IMR-90 (cell line): ENCODE measurements at regions not wholly inside any gene's neighbourhood (a gene's known extent, or its start where the extent isn't known, plus 50 kb on each side); places are given as distances from the start of the nearest gene placed in this dataset.

Source experiments
- ATAC-seq: fragments of 200-7000 bp; cut with Tn5 transposase; 2 replicates; pipeline ENCODE4 v1.9.1; 2020; ENCODE audit warnings: low read depth, mild to moderate bottlenecking, moderate library complexity
- BruUV-seq: library from RNA; stranded (reverse); fragments of 400-500 nt; replicated peaks from 2 replicates; lab custom pipeline; 2021; lab: Mats Ljungman, UMichigan
- CTCF ChIA-PET: fragments of 300-600 bp; formaldehyde crosslinking; extraction: SDS; loops from one replicate; lab custom pipeline; 2021; ENCODE audit warnings: antibody characterized with exemption; lab: Yijun Ruan, JAX
- POLR2A ChIA-PET: fragments of 300-600 bp; sonication (Branson Sonifier 250); formaldehyde crosslinking; loops from one replicate; lab custom pipeline; 2022; ENCODE audit warnings: antibody characterized with exemption; ENCODE audit not compliant: unreplicated experiment; lab: Charles Lee
- DNase-seq: peaks from one replicate; pipeline ENCODE4 v3.0.0; 2013
- H2AFZ ChIP-seq: replicated peaks from 2 replicates; pipeline ENCODE3; 2013; ENCODE audit warnings: low read length, mild to moderate bottlenecking; ENCODE audit not compliant: poor library complexity
- H2AK5ac ChIP-seq: 2 replicates; pipeline ENCODE4 v1.6.1; 2013; ENCODE audit warnings: low read depth, low read length, inconsistent platforms
- H2AK9ac ChIP-seq: replicated peaks from 2 replicates; pipeline ENCODE3; 2013; ENCODE audit warnings: mild to moderate bottlenecking, low read depth, low read length, moderate library complexity; ENCODE audit not compliant: poor library complexity
- H2BK120ac ChIP-seq: 2 replicates; pipeline ENCODE4 v1.6.1; 2013; ENCODE audit warnings: low read depth, low read length, inconsistent platforms
- H2BK15ac ChIP-seq: 3 replicates; pipeline ENCODE4 v1.6.1; 2013; ENCODE audit warnings: low read depth, low read length, inconsistent platforms
- H2BK20ac ChIP-seq: 2 replicates; pipeline ENCODE4 v1.6.1; 2013; ENCODE audit warnings: low read depth, mild to moderate bottlenecking, inconsistent platforms, low read length, moderate library complexity
- H2BK5ac ChIP-seq: 2 replicates; pipeline ENCODE4 v1.6.1; 2013; ENCODE audit warnings: mild to moderate bottlenecking, low read depth, low read length, inconsistent platforms; ENCODE audit not compliant: poor library complexity, severe bottlenecking
- H3K14ac ChIP-seq: replicated peaks from 2 replicates; pipeline ENCODE4 v1.6.1; 2013; ENCODE audit warnings: low read depth, low read length, inconsistent platforms
- H3K18ac ChIP-seq: 2 replicates; pipeline ENCODE4 v1.6.1; 2013; ENCODE audit warnings: low read depth, low read length, control low read depth
- H3K23ac ChIP-seq: 2 replicates; pipeline ENCODE4 v1.6.1; 2013; ENCODE audit warnings: low read depth, low read length, inconsistent platforms
- H3K27ac ChIP-seq: 2 replicates; pipeline ENCODE4 v1.5.1; 2013; ENCODE audit warnings: mild to moderate bottlenecking, control low read depth, low read length; ENCODE audit not compliant: insufficient read depth
- H3K27me3 ChIP-seq: 2 replicates; pipeline ENCODE4 v1.6.1; 2013; ENCODE audit warnings: low read length; ENCODE audit not compliant: control insufficient read depth, insufficient read depth
- H3K36me3 ChIP-seq: 2 replicates; pipeline ENCODE4 v1.6.1; 2013; ENCODE audit warnings: low read length, mixed read lengths; ENCODE audit not compliant: control insufficient read depth, insufficient read depth
- H3K4ac ChIP-seq: 2 replicates; pipeline ENCODE4 v1.6.1; 2013; ENCODE audit warnings: low read depth, low read length, inconsistent platforms
- H3K4me1 ChIP-seq: 2 replicates; pipeline ENCODE4 v1.6.1; 2013; ENCODE audit warnings: low read length, mixed read lengths; ENCODE audit not compliant: control insufficient read depth, insufficient read depth
- H3K4me2 ChIP-seq: 2 replicates; pipeline ENCODE4 v1.6.1; 2013; ENCODE audit warnings: low read depth, mild to moderate bottlenecking, control low read depth, low read length, moderate library complexity
- H3K4me3 ChIP-seq: 2 replicates; pipeline ENCODE4 v1.5.1; 2013; ENCODE audit warnings: low read depth, mild to moderate bottlenecking, control low read depth, low read length, moderate library complexity; ENCODE audit not compliant: insufficient read depth
- H3K56ac ChIP-seq: 2 replicates; pipeline ENCODE4 v1.6.1; 2013; ENCODE audit warnings: low read length, inconsistent platforms; ENCODE audit not compliant: insufficient read depth; ENCODE audit errors: extremely low read depth
- H3K79me1 ChIP-seq, 2 experiments: 2 replicates each; pipeline ENCODE4 v1.6.1; 2013; ENCODE audit warnings: low read length in 2 of 2, inconsistent platforms in 1 of 2, low read depth in 1 of 2
- H3K9ac ChIP-seq: 2 replicates; pipeline ENCODE4 v1.6.1; 2013; ENCODE audit warnings: low read depth, low read length, control low read depth
- H3K9me1 ChIP-seq: 2 replicates; pipeline ENCODE4 v1.6.1; 2013; ENCODE audit warnings: low read length, inconsistent platforms; ENCODE audit not compliant: insufficient read depth
- H3K9me3 ChIP-seq: 2 replicates; pipeline ENCODE4 v1.6.1; 2013; ENCODE audit warnings: low read length; ENCODE audit not compliant: control insufficient read depth, insufficient read depth
- H4K20me1 ChIP-seq: 2 replicates; pipeline ENCODE4 v1.6.1; 2013; ENCODE audit warnings: low read length, inconsistent platforms; ENCODE audit not compliant: insufficient read depth
- H4K5ac ChIP-seq: 2 replicates; pipeline ENCODE4 v1.6.1; 2013; ENCODE audit warnings: mild to moderate bottlenecking, low read depth, low read length, control low read depth
- H4K8ac ChIP-seq, 2 experiments: 2 replicates each; pipeline ENCODE4 v1.6.1; 2013; ENCODE audit warnings: low read depth in 2 of 2, low read length in 2 of 2, control low read depth in 1 of 2, inconsistent platforms in 1 of 2
- H4K91ac ChIP-seq: 2 replicates; pipeline ENCODE4 v1.6.1; 2013; ENCODE audit warnings: low read depth, low read length, inconsistent platforms; ENCODE audit not compliant: insufficient read depth
- BHLHE40 ChIP-seq: fragments of 150-350 bp; IDR thresholded peaks from 2 replicates; pipeline ENCODE4 v1.6.1; 2016; ENCODE audit warnings: mild to moderate bottlenecking, low read depth, low read length
- CEBPB ChIP-seq: IDR thresholded peaks from 2 replicates; pipeline ENCODE4 v1.6.1; 2012; ENCODE audit warnings: low read depth, low read length, improper control_type of control experiment
- CHD1 ChIP-seq: IDR thresholded peaks from 2 replicates; pipeline ENCODE4 v1.6.1; 2012; ENCODE audit warnings: low read depth, low read length, improper control_type of control experiment
- CTCF ChIP-seq: conservative IDR thresholded peaks from 2 replicates; pipeline ENCODE4 v1.5.1; 2012; ENCODE audit warnings: mild to moderate bottlenecking, low read depth, low read length, improper control_type of control experiment
- ELK1 ChIP-seq: fragments of 150-350 bp; IDR thresholded peaks from 2 replicates; pipeline ENCODE4 v1.6.1; 2016; ENCODE audit warnings: low read depth, mild to moderate bottlenecking, low read length, moderate library complexity, borderline replicate concordance
- FOS ChIP-seq: fragments of 150-350 bp; IDR thresholded peaks from 2 replicates; pipeline ENCODE4 v1.6.1; 2016; ENCODE audit warnings: low read depth, low read length
- MAFK ChIP-seq: IDR thresholded peaks from 2 replicates; pipeline ENCODE4 v1.6.1; 2012; ENCODE audit warnings: low read depth, low read length, improper control_type of control experiment
- MAZ ChIP-seq: IDR thresholded peaks from 2 replicates; pipeline ENCODE4 v1.6.1; 2012; ENCODE audit warnings: low read depth, mild to moderate bottlenecking, low read length, improper control_type of control experiment, moderate library complexity, borderline replicate concordance
- MXI1 ChIP-seq: IDR thresholded peaks from 2 replicates; pipeline ENCODE4 v1.6.1; 2012; ENCODE audit warnings: low read depth, mild to moderate bottlenecking, low read length, moderate library complexity, borderline replicate concordance
- NFE2L2 ChIP-seq: fragments of 150-350 bp; IDR thresholded peaks from 2 replicates; pipeline ENCODE4 v1.6.1; 2016; ENCODE audit warnings: low read depth, mild to moderate bottlenecking, low read length
- POLR2A ChIP-seq: IDR thresholded peaks from 2 replicates; pipeline ENCODE4 v1.6.1; 2012; ENCODE audit warnings: mild to moderate bottlenecking, low read depth, low read length
- RAD21 ChIP-seq: IDR thresholded peaks from 2 replicates; pipeline ENCODE4 v1.6.1; 2012; ENCODE audit warnings: low read length, improper control_type of control experiment
- RCOR1 ChIP-seq: IDR thresholded peaks from 2 replicates; pipeline ENCODE4 v1.6.1; 2012; ENCODE audit warnings: mild to moderate bottlenecking, low read length, improper control_type of control experiment; ENCODE audit not compliant: insufficient replicate concordance
- RFX5 ChIP-seq: IDR thresholded peaks from 2 replicates; pipeline ENCODE4 v1.8.0; 2012; ENCODE audit warnings: low read depth, mild to moderate bottlenecking, low read length, moderate library complexity
- SMC3 ChIP-seq: fragments of 150-350 bp; IDR thresholded peaks from 2 replicates; pipeline ENCODE4 v1.6.1; 2016; ENCODE audit warnings: low read depth, mild to moderate bottlenecking, antibody characterized with exemption, low read length, moderate library complexity
- USF2 ChIP-seq: fragments of 150-350 bp; IDR thresholded peaks from 2 replicates; pipeline ENCODE4 v1.6.1; 2017; ENCODE audit warnings: mild to moderate bottlenecking, antibody characterized with exemption, low read length, low read depth
- WGBS, 2 experiments: methylation state at CpG; one replicate each; pipeline versions ENCODE4 v1.1.5 to v1.1.7; 2013; ENCODE audit warnings: missing lambda C conversion rate in 2 of 2; ENCODE audit not compliant: insufficient read length in 1 of 2; ENCODE audit errors: extremely low coverage in 2 of 2; 5-methylcytosine and 5-hydroxymethylcytosine counted together
- dilution Hi-C: fragments of 300-500 bp; cut with HindIII; formaldehyde crosslinking; loops from one replicate; pipeline ENCODE4 v1.14.3; 2018; ENCODE audit warnings: low sequenced_read_pairs; ENCODE audit not compliant: unreplicated experiment
- in situ Hi-C: fragments of 300-500 bp; cut with MboI; formaldehyde crosslinking; loops from 3 replicates; pipeline ENCODE4 v1.14.3; 2019; ENCODE audit warnings: low sequenced_read_pairs, inconsistent platforms, mixed read lengths
- intact Hi-C: fragments of 100-400 bp; cut with micrococcal nuclease; formaldehyde crosslinking; loops from 2 replicates; pipeline ENCODE4 v1.10.0; 2022

- H2AFZ ChIP-seq = no peak overlapping the region
Measured at GRCh38 chr10:4001811-4002210, 216.8 kb upstream of the KLF6 start.

More at GRCh38 chr10:4001811-4002210, 216.8 kb upstream of the KLF6 start:
- intact Hi-C loops = no loop called here
- Histone ChIP-seq H3K23ac (no peak overlapping the region), H2AK5ac (no peak overlapping the region), H3K4me3 (no peak overlapping the region), H4K91ac (no peak overlapping the region), H3K9me1 (no peaks in the 10 kb centered on the region), H4K20me1 (no peaks in the 10 kb centered on the region), H3K27ac (no peak overlapping the region), H2BK15ac (no peak overlapping the region), H3K9ac (no peak overlapping the region), H3K4ac (no peak overlapping the region), H3K18ac (no peak overlapping the region), H2BK5ac (no peak overlapping the region), H2BK20ac (no peak overlapping the region), H4K8ac (no peak overlapping the region), H2BK120ac (no peak overlapping the region), H4K5ac (no peak overlapping the region), H3K14ac (no peak overlapping the region), H3K79me1 (no peaks in the 10 kb centered on the region), H3K4me2 (no peak overlapping the region), H3K36me3 (no peaks in the 10 kb centered on the region), H2AK9ac (no peak overlapping the region), H3K4me1 (no peaks in the 10 kb centered on the region), H3K56ac (no peak overlapping the region), H3K27me3 (no peaks in the 10 kb centered on the region), H3K9me3 (peaks cover 2% of the 10 kb centered on the region; the same call in 1 of the 2 replicates)
- no CpG with 5 or more reads among the region's 2 CpGs for WGBS, 2 experiments
- DNase-seq (no peak), ATAC-seq (no peak)
- ChIA-PET CTCF (no interaction called here), POLR2A (no interaction called here)
- dilution Hi-C loops = no loop called here
- BruUV-seq = no TSS peak
- in situ Hi-C loops = no loop called here
- TF ChIP-seq RFX5 (no peak), RAD21 (no peak), USF2 (no peak), FOS (no peak), MXI1 (no peak), POLR2A (no peak), CHD1 (no peak), NFE2L2 (no peak), MAZ (no peak), BHLHE40 (no peak), CEBPB (no peak), RCOR1 (no peak), SMC3 (no peak), MAFK (no peak), ELK1 (no peak), CTCF (no peak)
